ENCODE measurements at regions not wholly inside any gene's neighbourhood (a gene's known extent, or its start where the extent isn't known, plus 50 kb on each side); places are given as distances from the start of the nearest gene placed in this dataset.

GRCh38 chr3:147939839-147940238, 530.7 kb downstream of the ZIC1 start:
- TF ChIP-seq CTCF (IDR thresholded peaks at IDR 0.05) (no peak), TCF7L2 (IDR thresholded peaks at IDR 0.05; ENCODE audit: low read depth, low read length) (no peak), POLR2AphosphoS5 (IDR thresholded peaks at IDR 0.05; ENCODE audit: low read depth, low read length) (no peak), REST (IDR thresholded peaks at IDR 0.05; ENCODE audit: insufficient read depth in 1 of 2, low read depth in 2 of 2, low read length in 1 of 2) (no peak), SIN3A (IDR thresholded peaks at IDR 0.05; ENCODE audit: borderline replicate concordance, insufficient read depth, low read depth, low read length) (no peak)

Measured in Panc1 (cell line).